Heart left ventricle (tissue), 16 donors: ENCODE measurements at regions not wholly inside any gene's neighbourhood (a gene's known extent, or its start where the extent isn't known, plus 50 kb on each side); places are given as distances from the start of the nearest gene placed in this dataset.

Experiments
- ATAC-seq, 4 donors: fragments of 200-7000 bp; cut with Tn5 transposase; one replicate each; pipeline ENCODE4 v1.9.1; 2020 to 2022; ENCODE audit warnings: moderate library complexity in 4 of 4, mild to moderate bottlenecking in 3 of 4, moderate number of reproducible peaks in 1 of 4
- DNase-seq, 5 donors: peaks; one replicate each; pipeline ENCODE4 v3.0.0-alpha.2; 2020
- H3K27ac ChIP-seq, 12 donors: fragments of 200-600 bp; sonication (generic) in 4 of 12; one replicate each; pipeline versions ENCODE4 v1.5.0 to v1.8.0; 2016 to 2022; ENCODE audit warnings: mild to moderate bottlenecking in 2 of 12
- H3K27me3 ChIP-seq, 9 donors: fragments of 200-600 bp; sonication (generic) in 2 of 9; one replicate each; pipeline versions ENCODE4 v1.5.1 to v1.8.0; 2016 to 2022; ENCODE audit warnings: mild to moderate bottlenecking in 3 of 9
- H3K36me3 ChIP-seq, 9 donors: fragments of 200-600 bp; sonication (generic) in 2 of 9; one replicate each; pipeline versions ENCODE4 v1.5.0 to v1.8.0; 2018 to 2022; ENCODE audit warnings: mild to moderate bottlenecking in 2 of 9
- H3K4me1 ChIP-seq, 12 donors: fragments of 200-600 bp; sonication (generic) in 4 of 12; one replicate each; pipeline versions ENCODE4 v1.5.0 to v1.8.0; 2016 to 2022; ENCODE audit warnings: mild to moderate bottlenecking in 3 of 12
- H3K4me3 ChIP-seq, 12 donors: fragments of 200-600 bp; sonication (generic) in 4 of 12; one replicate each; pipeline versions ENCODE4 v1.5.0 to v1.8.0; 2017 to 2022; ENCODE audit warnings: mild to moderate bottlenecking in 9 of 12, moderate library complexity in 4 of 12
- H3K9me3 ChIP-seq, 12 donors: fragments of 200-600 bp; sonication (generic) in 4 of 12; one replicate each; pipeline versions ENCODE4 v1.5.0 to v1.8.0; 2016 to 2022; ENCODE audit warnings: mild to moderate bottlenecking in 1 of 12
- POLR2A ChIP-seq, 2 donors: fragments of 450-650 bp; IDR thresholded peaks; one replicate each; pipeline ENCODE4 v1.6.1; 2017; ENCODE audit warnings: antibody characterized with exemption in 2 of 2, mild to moderate bottlenecking in 2 of 2, moderate library complexity in 2 of 2
- WGBS, 4 donors: extraction: QIAGEN DNeasy Blood & Tissue Kit in 2 of 4; methylation state at CpG; one replicate each; pipeline versions ENCODE4 v1.1.5 to v1.1.7; 2013 to 2018; 5-methylcytosine and 5-hydroxymethylcytosine counted together
- intact Hi-C, 10 donors: fragments of 100-400 bp; cut with DNase I; formaldehyde crosslinking; loops; one replicate each; pipeline versions ENCODE4 v1.11.1 to v1.14.2; 2022
- TF ChIP-seq, protein P1 (sequence below), 12 donors: fragments of 200-600 bp; sonication (generic) in 4 of 12; IDR thresholded peaks; one replicate each; pipeline versions ENCODE4 v1.5.0 to v1.8.0; 2018 to 2022; ENCODE audit warnings: antibody characterized with exemption in 12 of 12, mild to moderate bottlenecking in 5 of 12
- donor health status: ischemic (EF 13 %, LVEDD 7.1; RV severe dilation, severe dysfunction).
- donor health status: healthy with polysubstance abuse.
- donor health status: DM: no; HTN: yes; CAD: no.
- donor health status: DM: no; HTN: no; CAD: no.
- donor health status: ischemic (EF 25% LVEDD 6.9; RV normal size, moderate dysfunction).
- donor health status: ischemic (EF 25% LVEDD 5.7; RV mildly dilated, moderate dysfunction).
- donor health status: healthy.
- donor health status: DM: yes; HTN: yes; CAD: no.
- donor health status: ischemic (EF 35%, LVEDD 5.7; RV mildly dilated, moderate dysfunction).
- donor health status: nonischemic (EF 11% LVEDD 7.7; RV severe dilation, severe dysfunction).
- donor health status: DM: yes; HTN: yes; CAD: no.
- donor health status: PGD.
- donor health status: ischemic (EF 29% LVEDD 5.4; RV normal size, mild dysfunction).
- donor health status: nonischemic (EF 23%, LVEDD 6.1; RV moderate dilation, normal function).

DNA sequence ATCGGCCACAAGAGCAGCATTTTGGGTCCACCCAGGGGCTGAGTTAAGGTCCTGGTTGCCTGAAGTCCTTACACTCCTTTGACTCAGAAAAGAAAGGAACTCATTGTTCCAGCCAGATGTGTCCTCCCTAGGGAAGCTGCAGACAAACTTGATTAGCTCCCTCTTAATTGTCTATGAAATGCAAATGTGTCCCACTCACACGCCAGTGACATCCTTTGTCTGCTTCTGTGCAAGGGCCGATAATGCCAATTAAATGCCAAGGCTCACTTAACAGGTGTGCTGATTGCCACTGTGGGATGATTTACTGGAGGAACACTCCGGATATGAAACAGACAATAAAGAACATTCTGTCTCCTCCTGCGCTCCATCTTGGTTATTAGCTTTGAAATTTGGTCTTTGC, 332.9 kb upstream of the CPEB2 start:
- Histone ChIP-seq H3K4me3 (no peak overlapping the region), H3K36me3 (no peaks in the 10 kb centered on the region), H3K27ac (no peak overlapping the region), H3K9me3 (peaks cover 0 to 13% (median 3%) of the 10 kb centered on the region in 12 donors), H3K27me3 (no peaks in the 10 kb centered on the region), H3K4me1 (peaks cover 0 to 4% (median 0%) of the 10 kb centered on the region in 12 donors)
- no peak for TF ChIP-seq POLR2A (IDR thresholded peaks at IDR 0.05)
- TF ChIP-seq, protein P1, sequence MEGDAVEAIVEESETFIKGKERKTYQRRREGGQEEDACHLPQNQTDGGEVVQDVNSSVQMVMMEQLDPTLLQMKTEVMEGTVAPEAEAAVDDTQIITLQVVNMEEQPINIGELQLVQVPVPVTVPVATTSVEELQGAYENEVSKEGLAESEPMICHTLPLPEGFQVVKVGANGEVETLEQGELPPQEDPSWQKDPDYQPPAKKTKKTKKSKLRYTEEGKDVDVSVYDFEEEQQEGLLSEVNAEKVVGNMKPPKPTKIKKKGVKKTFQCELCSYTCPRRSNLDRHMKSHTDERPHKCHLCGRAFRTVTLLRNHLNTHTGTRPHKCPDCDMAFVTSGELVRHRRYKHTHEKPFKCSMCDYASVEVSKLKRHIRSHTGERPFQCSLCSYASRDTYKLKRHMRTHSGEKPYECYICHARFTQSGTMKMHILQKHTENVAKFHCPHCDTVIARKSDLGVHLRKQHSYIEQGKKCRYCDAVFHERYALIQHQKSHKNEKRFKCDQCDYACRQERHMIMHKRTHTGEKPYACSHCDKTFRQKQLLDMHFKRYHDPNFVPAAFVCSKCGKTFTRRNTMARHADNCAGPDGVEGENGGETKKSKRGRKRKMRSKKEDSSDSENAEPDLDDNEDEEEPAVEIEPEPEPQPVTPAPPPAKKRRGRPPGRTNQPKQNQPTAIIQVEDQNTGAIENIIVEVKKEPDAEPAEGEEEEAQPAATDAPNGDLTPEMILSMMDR (IDR thresholded peaks at IDR 0.05) = no peak
- WGBS, 4 donors = 73 to 82% (median 76%) methylated on average over 5 of the region's 5 CpGs
- intact Hi-C loops = no loop called here
- no peak for DNase-seq
- no peak for ATAC-seq

DNA sequence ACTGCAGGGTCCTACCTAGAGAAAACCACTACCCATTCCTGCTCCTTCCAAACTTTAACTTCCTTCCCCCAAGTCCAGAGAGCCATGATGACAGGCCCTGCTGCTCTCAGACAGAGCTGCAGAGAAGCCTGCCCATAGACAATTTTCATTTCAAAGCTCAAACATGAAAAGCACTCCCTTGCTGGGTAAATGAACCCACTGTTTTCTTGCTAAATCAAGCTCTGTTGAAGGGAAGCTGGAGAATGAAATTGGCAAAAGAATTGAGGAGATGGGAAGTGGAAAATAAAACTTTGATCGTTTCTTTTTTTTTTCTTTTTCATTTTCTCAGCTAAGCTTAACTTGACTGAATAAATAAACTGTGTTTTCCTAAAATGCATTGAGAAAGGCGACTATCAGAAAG, 331.1 kb upstream of the CPEB2 start:
- Histone ChIP-seq H3K4me1 (peaks cover 0 to 4% (median 0%) of the 10 kb centered on the region in 12 donors), H3K36me3 (no peaks in the 10 kb centered on the region), H3K4me3 (no peak overlapping the region), H3K27me3 (no peaks in the 10 kb centered on the region), H3K9me3 (peaks cover 0 to 12% (median 2%) of the 10 kb centered on the region in 12 donors), H3K27ac (no peak overlapping the region)
- ATAC-seq (no peak), DNase-seq (no peak)
- TF ChIP-seq, protein P1 (IDR thresholded peaks at IDR 0.05) = no peak
- no peak for TF ChIP-seq POLR2A (IDR thresholded peaks at IDR 0.05)
- intact Hi-C loops = no loop called here
- 60 to 76% (median 73%) methylated on average over 2 of the region's 2 CpGs for WGBS, 4 donors

DNA sequence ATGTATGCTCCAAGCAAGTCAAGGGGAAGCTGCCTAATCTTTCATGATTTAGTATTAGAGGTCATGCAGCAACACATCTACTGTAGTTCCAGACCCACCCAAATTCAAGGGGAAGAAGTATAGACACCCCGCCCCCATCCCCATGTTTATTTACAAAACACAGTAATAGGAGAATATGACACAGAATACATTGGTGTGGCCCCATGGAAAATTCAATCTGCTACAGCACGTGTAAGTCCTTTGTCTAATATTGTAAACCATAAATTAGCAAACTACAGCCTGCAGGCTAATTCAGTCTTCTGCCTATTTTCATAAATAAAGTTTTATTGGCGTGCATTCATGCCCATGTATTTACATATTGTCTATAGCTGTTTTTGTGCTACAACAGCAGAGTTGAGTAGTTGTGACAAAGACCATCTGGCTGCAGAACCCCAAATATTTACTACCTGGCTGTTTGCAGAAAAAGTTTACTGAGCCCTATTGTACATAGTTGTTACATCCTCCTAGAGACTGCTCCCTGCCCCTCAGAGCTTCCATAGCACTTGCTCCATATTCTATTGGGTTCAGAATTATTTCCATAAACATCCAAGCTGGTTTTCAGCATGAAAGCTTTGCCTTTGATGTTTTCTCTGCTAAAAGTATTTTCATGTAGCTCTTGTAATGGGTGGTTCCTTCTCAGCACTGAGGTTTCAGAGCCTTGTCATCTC, 326.8 kb upstream of the CPEB2 start:
- Histone ChIP-seq H3K27ac (no peak overlapping the region), H3K9me3 (no peaks in the 10 kb centered on the region), H3K27me3 (no peaks in the 10 kb centered on the region), H3K4me1 (peaks cover 0 to 4% (median 0%) of the 10 kb centered on the region in 12 donors), H3K4me3 (no peak overlapping the region), H3K36me3 (no peaks in the 10 kb centered on the region)
- TF ChIP-seq, protein P1 (IDR thresholded peaks at IDR 0.05) = no peak
- TF ChIP-seq POLR2A (IDR thresholded peaks at IDR 0.05) = no peak
- no peak for ATAC-seq
- intact Hi-C loops = no loop called here
- 82 to 88% (median 87%) methylated on average over 3 of the region's 3 CpGs for WGBS, 4 donors
- no peak for DNase-seq

DNA sequence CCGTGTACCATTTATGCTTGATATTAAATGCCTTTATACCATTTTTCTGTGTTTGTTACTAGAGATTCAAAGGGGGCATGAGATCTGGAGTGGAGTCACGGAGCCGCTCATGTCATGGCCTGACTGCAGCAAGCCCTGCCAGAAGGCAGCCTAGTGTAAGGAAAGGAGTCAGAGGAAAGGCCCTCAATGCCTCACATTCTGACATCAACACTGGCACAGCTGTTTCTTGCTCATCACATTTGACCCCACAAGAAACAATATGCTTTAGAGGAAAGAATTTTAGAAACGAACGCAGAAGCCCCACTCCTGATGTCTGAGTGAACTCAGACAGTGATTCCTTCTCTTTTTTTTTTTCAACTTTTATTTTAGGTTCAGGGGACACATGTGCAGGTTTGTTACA, 322.4 kb upstream of the CPEB2 start:
- intact Hi-C loops = no loop called here
- ATAC-seq (no peak), DNase-seq (no peak)
- no peak for TF ChIP-seq POLR2A (IDR thresholded peaks at IDR 0.05)
- TF ChIP-seq, protein P1 (IDR thresholded peaks at IDR 0.05) = no peak
- no peaks in the 10 kb centered on the region for H3K36me3 ChIP-seq
- no peaks in the 10 kb centered on the region for H3K27me3 ChIP-seq
- 85 to 95% (median 89%) methylated on average over 5 of the region's 5 CpGs for WGBS, 4 donors
- peaks cover 0 to 15% (median 0%) of the 10 kb centered on the region in 12 donors for H3K9me3 ChIP-seq
- no peaks in the 10 kb centered on the region for H3K4me1 ChIP-seq
- H3K4me3 ChIP-seq = no peak overlapping the region
- no peak overlapping the region for H3K27ac ChIP-seq
